HEK293 (cell line): ENCODE measurements at regions not wholly inside any gene's neighbourhood (a gene's known extent, or its start where the extent isn't known, plus 50 kb on each side); places are given as distances from the start of the nearest gene placed in this dataset.

Source experiments
- CTCF ChIA-PET: fragments of 350-600 bp; formaldehyde crosslinking; extraction: SDS; loops from one replicate; lab custom pipeline; 2021; ENCODE audit warnings: antibody characterized with exemption; lab: Yijun Ruan, JAX
- POLR2A ChIA-PET: fragments of 300-600 bp; formaldehyde crosslinking; extraction: SDS; loops from one replicate; lab custom pipeline; 2020; ENCODE audit warnings: antibody characterized with exemption, inconsistent platforms; lab: Yijun Ruan, JAX
- H3K27ac ChIP-seq: fragments of 200-500 bp; sonication (Bioruptor generic); 2 replicates; pipeline ENCODE4 v1.5.1; 2014; ENCODE audit warnings: low read depth, low read length, control low read depth, inconsistent platforms; ENCODE audit errors: extremely low read depth
- H3K36me3 ChIP-seq, 2 experiments: fragments of 200-500 bp in 1 of 2; sonication (Bioruptor generic) in 1 of 2; 1 replicate in 1 of 2; 2 replicates in 1 of 2; pipeline ENCODE4 v1.5.1; 2014 to 2017; ENCODE audit warnings: inconsistent platforms in 2 of 2, low read length in 2 of 2; ENCODE audit not compliant: control insufficient read depth in 2 of 2, insufficient read depth in 1 of 2
- H3K4me1 ChIP-seq: fragments of 200-500 bp; sonication (Bioruptor generic); 2 replicates; pipeline ENCODE4 v1.5.1; 2014; ENCODE audit warnings: mild to moderate bottlenecking, low read length, inconsistent platforms; ENCODE audit not compliant: control insufficient read depth, insufficient read depth
- H3K4me3 ChIP-seq: 2 replicates; pipeline ENCODE4 v1.5.1; 2011; ENCODE audit warnings: low read depth, mild to moderate bottlenecking, control low read depth, low read length, moderate library complexity
- H3K9me3 ChIP-seq: fragments of 200-500 bp; sonication (Bioruptor generic); 2 replicates; pipeline ENCODE4 v1.5.1; 2014; ENCODE audit warnings: low read depth, low read length, inconsistent platforms; ENCODE audit not compliant: control insufficient read depth, insufficient read depth
- KLF16 ChIP-seq: fragments of 450-650 bp; formaldehyde crosslinking; IDR thresholded peaks from 2 replicates; pipeline ENCODE4 v1.5.1; 2017; ENCODE audit warnings: missing biosample characterization, missing genetic modification characterization
- PRDM1 ChIP-seq: fragments of 450-650 bp; formaldehyde crosslinking; IDR thresholded peaks from 2 replicates; pipeline ENCODE4; 2016; ENCODE audit warnings: missing biosample characterization, missing genetic modification characterization
- SCRT1 ChIP-seq: fragments of 450-650 bp; formaldehyde crosslinking; IDR thresholded peaks from 2 replicates; pipeline ENCODE4 v1.5.1; 2016; ENCODE audit warnings: missing biosample characterization, missing genetic modification characterization, borderline replicate concordance
- ZBTB1 ChIP-seq: fragments of 450-650 bp; formaldehyde crosslinking; IDR thresholded peaks from 2 replicates; pipeline ENCODE4 v1.5.1; 2016; ENCODE audit warnings: missing biosample characterization, missing genetic modification characterization
- ZBTB20 ChIP-seq: fragments of 450-650 bp; formaldehyde crosslinking; IDR thresholded peaks from 2 replicates; pipeline ENCODE4 v1.5.1; 2016; ENCODE audit warnings: missing biosample characterization, missing genetic modification characterization
- ZFP41 ChIP-seq: fragments of 450-650 bp; formaldehyde crosslinking; IDR thresholded peaks from 2 replicates; pipeline ENCODE4 v1.5.1; 2016; ENCODE audit warnings: missing biosample characterization, missing genetic modification characterization, borderline replicate concordance
- ZIC2 ChIP-seq: fragments of 450-650 bp; formaldehyde crosslinking; IDR thresholded peaks from 2 replicates; pipeline ENCODE4 v1.5.1; 2016; ENCODE audit warnings: missing biosample characterization, missing genetic modification characterization
- ZNF2 ChIP-seq: fragments of 450-650 bp; formaldehyde crosslinking; IDR thresholded peaks from 2 replicates; pipeline ENCODE4 v1.5.1; 2016; ENCODE audit warnings: missing biosample characterization, missing genetic modification characterization
- ZNF391 ChIP-seq: fragments of 450-650 bp; formaldehyde crosslinking; IDR thresholded peaks from 2 replicates; pipeline ENCODE4 v1.5.1; 2016; ENCODE audit warnings: low read depth, missing biosample characterization, missing genetic modification characterization, borderline replicate concordance
- ZNF398 ChIP-seq: fragments of 450-650 bp; formaldehyde crosslinking; IDR thresholded peaks from 2 replicates; pipeline ENCODE4 v1.5.1; 2017; ENCODE audit warnings: missing biosample characterization, missing genetic modification characterization
- ZNF660 ChIP-seq: fragments of 450-650 bp; IDR thresholded peaks from 2 replicates; pipeline ENCODE4 v1.5.1; 2018; ENCODE audit warnings: missing biosample characterization, mild to moderate bottlenecking, missing genetic modification characterization
- ZNF677 ChIP-seq: fragments of 450-650 bp; IDR thresholded peaks from 2 replicates; pipeline ENCODE4 v1.5.0; 2018; ENCODE audit warnings: missing biosample characterization, mild to moderate bottlenecking, missing genetic modification characterization, moderate library complexity
- TF ChIP-seq, protein P1 (sequence below): fragments of 450-650 bp; formaldehyde crosslinking; IDR thresholded peaks from 2 replicates; pipeline ENCODE4 v1.5.1; 2016; ENCODE audit warnings: missing biosample characterization, missing genetic modification characterization
- TF ChIP-seq, protein P2 (sequence below): fragments of 450-650 bp; formaldehyde crosslinking; IDR thresholded peaks from 2 replicates; pipeline ENCODE4 v1.5.1; 2016; ENCODE audit warnings: missing biosample characterization, missing genetic modification characterization

DNA sequence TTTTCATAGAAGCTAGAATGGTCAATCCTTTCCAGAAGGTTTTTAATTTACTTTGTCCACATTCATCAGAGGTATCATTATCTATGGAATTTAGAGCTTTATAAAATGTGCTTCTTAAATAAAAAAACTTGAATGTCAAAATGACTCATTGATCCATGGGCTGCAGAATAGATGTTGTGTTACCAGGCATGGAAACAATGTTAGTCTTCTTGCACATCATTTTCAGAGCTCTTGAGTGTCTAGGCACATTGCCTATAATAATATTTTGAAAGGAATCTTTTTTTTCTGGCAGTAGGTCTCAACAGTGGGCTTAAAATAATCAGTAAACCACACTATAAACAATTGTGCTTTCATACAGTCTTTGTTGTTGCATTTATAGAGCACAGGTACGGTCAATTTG is 200.3 kb downstream of the FAT4 start (continued):
- TF ChIP-seq, protein P1, sequence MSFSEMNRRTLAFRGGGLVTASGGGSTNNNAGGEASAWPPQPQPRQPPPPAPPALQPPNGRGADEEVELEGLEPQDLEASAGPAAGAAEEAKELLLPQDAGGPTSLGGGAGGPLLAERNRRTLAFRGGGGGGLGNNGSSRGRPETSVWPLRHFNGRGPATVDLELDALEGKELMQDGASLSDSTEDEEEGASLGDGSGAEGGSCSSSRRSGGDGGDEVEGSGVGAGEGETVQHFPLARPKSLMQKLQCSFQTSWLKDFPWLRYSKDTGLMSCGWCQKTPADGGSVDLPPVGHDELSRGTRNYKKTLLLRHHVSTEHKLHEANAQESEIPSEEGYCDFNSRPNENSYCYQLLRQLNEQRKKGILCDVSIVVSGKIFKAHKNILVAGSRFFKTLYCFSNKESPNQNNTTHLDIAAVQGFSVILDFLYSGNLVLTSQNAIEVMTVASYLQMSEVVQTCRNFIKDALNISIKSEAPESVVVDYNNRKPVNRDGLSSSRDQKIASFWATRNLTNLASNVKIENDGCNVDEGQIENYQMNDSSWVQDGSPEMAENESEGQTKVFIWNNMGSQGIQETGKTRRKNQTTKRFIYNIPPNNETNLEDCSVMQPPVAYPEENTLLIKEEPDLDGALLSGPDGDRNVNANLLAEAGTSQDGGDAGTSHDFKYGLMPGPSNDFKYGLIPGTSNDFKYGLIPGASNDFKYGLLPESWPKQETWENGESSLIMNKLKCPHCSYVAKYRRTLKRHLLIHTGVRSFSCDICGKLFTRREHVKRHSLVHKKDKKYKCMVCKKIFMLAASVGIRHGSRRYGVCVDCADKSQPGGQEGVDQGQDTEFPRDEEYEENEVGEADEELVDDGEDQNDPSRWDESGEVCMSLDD (tag by site-specific recombination) = no peak
- TF ChIP-seq ZNF391 (tag by site-specific recombination) (no peak), ZNF398 (tag by site-specific recombination) (no peak), SCRT1 (tag by site-specific recombination) (no peak), ZNF2 (tag by site-specific recombination) (no peak), KLF16 (tag by site-specific recombination) (no peak), ZFP41 (tag by site-specific recombination) (no peak), ZBTB20 (tag by site-specific recombination) (no peak), ZNF660 (tag by site-specific recombination) (no peak), ZBTB1 (tag by site-specific recombination) (no peak)
- TF ChIP-seq, protein P2, sequence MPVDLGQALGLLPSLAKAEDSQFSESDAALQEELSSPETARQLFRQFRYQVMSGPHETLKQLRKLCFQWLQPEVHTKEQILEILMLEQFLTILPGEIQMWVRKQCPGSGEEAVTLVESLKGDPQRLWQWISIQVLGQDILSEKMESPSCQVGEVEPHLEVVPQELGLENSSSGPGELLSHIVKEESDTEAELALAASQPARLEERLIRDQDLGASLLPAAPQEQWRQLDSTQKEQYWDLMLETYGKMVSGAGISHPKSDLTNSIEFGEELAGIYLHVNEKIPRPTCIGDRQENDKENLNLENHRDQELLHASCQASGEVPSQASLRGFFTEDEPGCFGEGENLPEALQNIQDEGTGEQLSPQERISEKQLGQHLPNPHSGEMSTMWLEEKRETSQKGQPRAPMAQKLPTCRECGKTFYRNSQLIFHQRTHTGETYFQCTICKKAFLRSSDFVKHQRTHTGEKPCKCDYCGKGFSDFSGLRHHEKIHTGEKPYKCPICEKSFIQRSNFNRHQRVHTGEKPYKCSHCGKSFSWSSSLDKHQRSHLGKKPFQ = no peak

DNA sequence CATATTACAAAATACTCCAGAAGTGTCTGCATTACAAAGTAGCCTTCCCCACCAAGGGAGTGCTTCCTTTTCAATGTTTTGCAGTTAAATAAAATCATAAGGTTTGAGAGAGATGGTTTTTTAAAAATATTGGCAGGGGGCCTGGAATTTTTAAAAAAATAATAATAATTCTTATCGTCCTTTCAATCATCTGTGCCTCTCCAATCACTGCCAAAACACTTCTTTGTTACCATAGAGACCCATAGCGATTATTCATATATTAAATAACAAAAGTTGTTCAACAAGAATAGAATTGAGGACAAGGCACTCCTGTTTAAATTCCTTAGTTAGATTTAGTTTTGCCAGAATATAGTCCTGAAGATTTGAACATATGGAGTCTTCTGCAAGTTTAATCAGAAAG is 203.1 kb downstream of the FAT4 start:
- no peak for TF ChIP-seq ZBTB1 (tag by site-specific recombination)
- TF ChIP-seq ZNF677 (tag by site-specific recombination) = no peak
- no peak for TF ChIP-seq PRDM1
- Histone ChIP-seq H3K36me3 (no peaks in the 10 kb centered on the region), H3K4me1 (no peaks in the 10 kb centered on the region), H3K9me3 (no peaks in the 10 kb centered on the region), H3K27ac (no peak overlapping the region), H3K4me3 (no peak overlapping the region)
- ChIA-PET POLR2A (no interaction called here), CTCF (no interaction called here)

GRCh38 chr4:125518281-125518680 is 203.5 kb downstream of the FAT4 start:
- H3K4me3 ChIP-seq = no peak overlapping the region
- CTCF ChIA-PET = no interaction called here
- no peaks in the 10 kb centered on the region for H3K4me1 ChIP-seq
- H3K27ac ChIP-seq = no peak overlapping the region
- TF ChIP-seq ZIC2 (tag by site-specific recombination) = no peak
- no peaks in the 10 kb centered on the region for H3K36me3 ChIP-seq
- POLR2A ChIA-PET = no interaction called here
- no peaks in the 10 kb centered on the region for H3K9me3 ChIP-seq
